Adipocyte (in vitro differentiated cells): ENCODE measurements at regions not wholly inside any gene's neighbourhood (a gene's known extent, or its start where the extent isn't known, plus 50 kb on each side); places are given as distances from the start of the nearest gene placed in this dataset.

ENCODE experiments used
- DNase-seq: peaks from one replicate; pipeline ENCODE4 v3.0.0-alpha.2; 2015; ENCODE audit warnings: low read depth
- H3K27me3 ChIP-seq: replicated peaks from 2 replicates; pipeline ENCODE4 v1.7.0; 2013; ENCODE audit warnings: mild to moderate bottlenecking, low read length, moderate library complexity; ENCODE audit not compliant: control insufficient read depth, insufficient read depth
- H3K36me3 ChIP-seq: 2 replicates; pipeline ENCODE4 v1.7.0; 2013; ENCODE audit warnings: low read length, mild to moderate bottlenecking, moderate library complexity; ENCODE audit not compliant: control insufficient read depth, insufficient read depth, severe bottlenecking
- H3K4me1 ChIP-seq: 2 replicates; pipeline ENCODE4 v1.7.0; 2013; ENCODE audit warnings: mild to moderate bottlenecking, low read length, moderate library complexity; ENCODE audit not compliant: control insufficient read depth, insufficient read depth
- H3K4me3 ChIP-seq: 2 replicates; pipeline ENCODE4 v1.7.0; 2013; ENCODE audit warnings: mild to moderate bottlenecking, low read length, moderate library complexity
- H3K9ac ChIP-seq: 2 replicates; pipeline ENCODE4 v1.7.0; 2013; ENCODE audit warnings: mild to moderate bottlenecking, low read length, moderate library complexity
- H3K9me3 ChIP-seq: 2 replicates; pipeline ENCODE4 v1.7.0; 2013; ENCODE audit warnings: mild to moderate bottlenecking, low read length, moderate library complexity; ENCODE audit not compliant: control insufficient read depth

GRCh38 chr13:106985481-106985880 is 417.5 kb upstream of the ARGLU1 start:
- H3K4me3 ChIP-seq = peak overlapping the region; percentile 16
- DNase-seq = no peak
- H3K36me3 ChIP-seq = no peaks in the 10 kb centered on the region
- no peak overlapping the region for H3K9ac ChIP-seq
- H3K4me1 ChIP-seq = peaks cover 27% of the 10 kb centered on the region
- H3K9me3 ChIP-seq = no peaks in the 10 kb centered on the region
- no peaks in the 10 kb centered on the region for H3K27me3 ChIP-seq

- H3K36me3 ChIP-seq = no peaks in the 10 kb centered on the region
- no peak for DNase-seq
- H3K4me3 ChIP-seq = no peak overlapping the region
- H3K9me3 ChIP-seq = no peaks in the 10 kb centered on the region
- H3K9ac ChIP-seq = no peak overlapping the region
- peaks cover 1% of the 10 kb centered on the region for H3K4me1 ChIP-seq
- H3K27me3 ChIP-seq = no peaks in the 10 kb centered on the region
Observed at GRCh38 chr13:106981051-106981450, 413.1 kb upstream of the ARGLU1 start.

GRCh38 chr13:106967391-106967790 is 399.5 kb upstream of the ARGLU1 start:
- no peak overlapping the region for H3K4me3 ChIP-seq

GRCh38 chr13:106963151-106963550 is 395.2 kb upstream of the ARGLU1 start:
- DNase-seq = no peak
- Histone ChIP-seq H3K4me3 (no peak overlapping the region), H3K27me3 (no peaks in the 10 kb centered on the region), H3K36me3 (no peaks in the 10 kb centered on the region), H3K9me3 (no peaks in the 10 kb centered on the region), H3K9ac (no peak overlapping the region), H3K4me1 (no peaks in the 10 kb centered on the region)

More at GRCh38 chr13:106967391-106967790, 399.5 kb upstream of the ARGLU1 start:
- DNase-seq = no peak
- Histone ChIP-seq H3K36me3 (no peaks in the 10 kb centered on the region), H3K4me1 (no peaks in the 10 kb centered on the region), H3K9ac (no peak overlapping the region), H3K27me3 (no peaks in the 10 kb centered on the region), H3K9me3 (no peaks in the 10 kb centered on the region)

- H3K9ac ChIP-seq = no peak overlapping the region
- no peaks in the 10 kb centered on the region for H3K9me3 ChIP-seq
- no peaks in the 10 kb centered on the region for H3K4me1 ChIP-seq
- H3K36me3 ChIP-seq = no peaks in the 10 kb centered on the region
- H3K4me3 ChIP-seq = no peak overlapping the region
- DNase-seq = no peak
- H3K27me3 ChIP-seq = no peaks in the 10 kb centered on the region
Observed at GRCh38 chr13:106961651-106962050, 393.7 kb upstream of the ARGLU1 start.

- Histone ChIP-seq H3K4me3 (no peak overlapping the region), H3K9ac (no peak overlapping the region), H3K36me3 (no peaks in the 10 kb centered on the region), H3K27me3 (no peaks in the 10 kb centered on the region), H3K4me1 (no peaks in the 10 kb centered on the region), H3K9me3 (no peaks in the 10 kb centered on the region)
- no peak for DNase-seq
Observed at GRCh38 chr13:106961216-106961615, 393.3 kb upstream of the ARGLU1 start.

- no peak overlapping the region for H3K9ac ChIP-seq
- no peaks in the 10 kb centered on the region for H3K27me3 ChIP-seq
- no peak for DNase-seq
Observed at GRCh38 chr13:106958621-106959048, 390.7 kb upstream of the ARGLU1 start.

GRCh38 chr13:106942563-106942962 is 374.6 kb upstream of the ARGLU1 start:
- H3K36me3 ChIP-seq = no peaks in the 10 kb centered on the region
- H3K4me3 ChIP-seq = no peak overlapping the region
- no peaks in the 10 kb centered on the region for H3K27me3 ChIP-seq
- no peaks in the 10 kb centered on the region for H3K9me3 ChIP-seq
- H3K9ac ChIP-seq = no peak overlapping the region
- no peaks in the 10 kb centered on the region for H3K4me1 ChIP-seq
- no peak for DNase-seq

More at GRCh38 chr13:106958621-106959048, 390.7 kb upstream of the ARGLU1 start:
- no peaks in the 10 kb centered on the region for H3K4me1 ChIP-seq
- no peak overlapping the region for H3K4me3 ChIP-seq
- no peaks in the 10 kb centered on the region for H3K9me3 ChIP-seq
- H3K36me3 ChIP-seq = no peaks in the 10 kb centered on the region

GRCh38 chr13:106941779-106942178 is 373.8 kb upstream of the ARGLU1 start:
- Histone ChIP-seq H3K27me3 (no peaks in the 10 kb centered on the region), H3K9ac (no peak overlapping the region), H3K4me1 (no peaks in the 10 kb centered on the region), H3K9me3 (no peaks in the 10 kb centered on the region), H3K4me3 (no peak overlapping the region), H3K36me3 (no peaks in the 10 kb centered on the region)
- DNase-seq = no peak

GRCh38 chr13:106927421-106927820 is 359.5 kb upstream of the ARGLU1 start:
- H3K9me3 ChIP-seq = no peaks in the 10 kb centered on the region
- no peaks in the 10 kb centered on the region for H3K36me3 ChIP-seq
- H3K4me3 ChIP-seq = no peak overlapping the region
- DNase-seq = no peak
- no peaks in the 10 kb centered on the region for H3K4me1 ChIP-seq
- no peak overlapping the region for H3K9ac ChIP-seq
- no peaks in the 10 kb centered on the region for H3K27me3 ChIP-seq

GRCh38 chr13:106922384-106922783 is 354.4 kb upstream of the ARGLU1 start:
- DNase-seq = no peak
- Histone ChIP-seq H3K4me1 (no peaks in the 10 kb centered on the region), H3K9me3 (no peaks in the 10 kb centered on the region), H3K9ac (no peak overlapping the region), H3K27me3 (no peaks in the 10 kb centered on the region), H3K4me3 (no peak overlapping the region), H3K36me3 (no peaks in the 10 kb centered on the region)

- H3K36me3 ChIP-seq = no peaks in the 10 kb centered on the region
- no peaks in the 10 kb centered on the region for H3K4me1 ChIP-seq
- no peak overlapping the region for H3K4me3 ChIP-seq
- H3K27me3 ChIP-seq = no peaks in the 10 kb centered on the region
- H3K9me3 ChIP-seq = no peaks in the 10 kb centered on the region
- H3K9ac ChIP-seq = no peak overlapping the region
- DNase-seq = no peak
Observed at GRCh38 chr13:106919638-106920037, 351.7 kb upstream of the ARGLU1 start.
